Loucy (cell line): ENCODE measurements at regions not wholly inside any gene's neighbourhood (a gene's known extent, or its start where the extent isn't known, plus 50 kb on each side); places are given as distances from the start of the nearest gene placed in this dataset.

Source experiments
- EZH2phosphoT487 ChIP-seq: fragments of 200-600 bp; IDR thresholded peaks from 2 replicates; pipeline ENCODE4 v1.6.1; 2018; ENCODE audit warnings: antibody characterized with exemption, mild to moderate bottlenecking, moderate library complexity, borderline replicate concordance
- TF ChIP-seq, protein P1 (sequence below): fragments of 200-600 bp; sonication (generic); conservative IDR thresholded peaks from 2 replicates; pipeline ENCODE4 v1.5.1; 2014; ENCODE audit warnings: mild to moderate bottlenecking, antibody characterized with exemption, low read length

DNA sequence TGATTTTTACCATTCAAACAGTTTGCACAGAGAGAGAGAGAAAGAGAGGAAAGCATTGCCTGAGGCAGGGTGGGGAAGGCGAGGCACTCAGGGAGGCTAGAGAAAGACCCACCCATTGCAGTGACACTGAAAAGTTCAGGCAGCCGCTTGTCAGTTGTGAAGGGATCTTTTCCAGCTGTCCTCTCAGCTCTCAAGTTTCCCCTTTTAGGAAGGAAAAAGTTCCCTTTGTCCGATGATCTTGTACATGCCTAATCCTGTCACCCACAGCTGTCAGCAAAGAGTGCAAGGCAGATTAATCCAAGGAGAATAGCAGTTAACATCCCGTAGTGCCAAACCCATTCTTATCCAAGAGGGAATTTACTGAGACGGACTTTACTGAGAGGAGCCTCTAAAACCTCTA, 255.0 kb downstream of the MAGEB5 start:
- TF ChIP-seq, protein P1, sequence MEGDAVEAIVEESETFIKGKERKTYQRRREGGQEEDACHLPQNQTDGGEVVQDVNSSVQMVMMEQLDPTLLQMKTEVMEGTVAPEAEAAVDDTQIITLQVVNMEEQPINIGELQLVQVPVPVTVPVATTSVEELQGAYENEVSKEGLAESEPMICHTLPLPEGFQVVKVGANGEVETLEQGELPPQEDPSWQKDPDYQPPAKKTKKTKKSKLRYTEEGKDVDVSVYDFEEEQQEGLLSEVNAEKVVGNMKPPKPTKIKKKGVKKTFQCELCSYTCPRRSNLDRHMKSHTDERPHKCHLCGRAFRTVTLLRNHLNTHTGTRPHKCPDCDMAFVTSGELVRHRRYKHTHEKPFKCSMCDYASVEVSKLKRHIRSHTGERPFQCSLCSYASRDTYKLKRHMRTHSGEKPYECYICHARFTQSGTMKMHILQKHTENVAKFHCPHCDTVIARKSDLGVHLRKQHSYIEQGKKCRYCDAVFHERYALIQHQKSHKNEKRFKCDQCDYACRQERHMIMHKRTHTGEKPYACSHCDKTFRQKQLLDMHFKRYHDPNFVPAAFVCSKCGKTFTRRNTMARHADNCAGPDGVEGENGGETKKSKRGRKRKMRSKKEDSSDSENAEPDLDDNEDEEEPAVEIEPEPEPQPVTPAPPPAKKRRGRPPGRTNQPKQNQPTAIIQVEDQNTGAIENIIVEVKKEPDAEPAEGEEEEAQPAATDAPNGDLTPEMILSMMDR, result no peak
- no peak for TF ChIP-seq EZH2phosphoT487
